OCI-LY7 (cell line): ENCODE measurements at regions not wholly inside any gene's neighbourhood (a gene's known extent, or its start where the extent isn't known, plus 50 kb on each side); places are given as distances from the start of the nearest gene placed in this dataset.

Source experiments
- CTCF ChIP-seq: fragments of 200-600 bp; sonication (generic); conservative IDR thresholded peaks from 2 replicates; pipeline ENCODE4 v1.5.1; 2014; ENCODE audit warnings: mild to moderate bottlenecking, antibody characterized with exemption, low read length, moderate library complexity, mixed read lengths
- EZH2phosphoT487 ChIP-seq: fragments of 200-600 bp; sonication (generic); IDR thresholded peaks from 2 replicates; pipeline ENCODE4 v1.6.1; 2018; ENCODE audit warnings: low read depth, borderline replicate concordance, mild to moderate bottlenecking, mixed run types, antibody characterized with exemption, low read length, moderate library complexity, mixed read lengths

- TF ChIP-seq CTCF, result no peak
- TF ChIP-seq EZH2phosphoT487, result no peak
Measured at GRCh38 chr11:32184041-32184722, 93.3 kb downstream of the RCN1 start.
